ENCODE measurements at regions not wholly inside any gene's neighbourhood (a gene's known extent, or its start where the extent isn't known, plus 50 kb on each side); places are given as distances from the start of the nearest gene placed in this dataset.
"Not testable (repeated sequence)": the region's sequence is repeated elsewhere in the genome, so short reads cannot be mapped to it uniquely, and the experiment has no call there.

- no peak for DNase-seq
Measured at GRCh38 chr5:128714551-128714950, 176.5 kb upstream of the FBN2 start.

GRCh38 chr5:128722551-128722950 lies 184.5 kb upstream of the FBN2 start:
- no peaks in the 10 kb centered on the region for H3K4me1 ChIP-seq (ENCODE audit: control insufficient read depth, insufficient read depth, low read length)
- no peaks in the 10 kb centered on the region for H3K36me3 ChIP-seq (ENCODE audit: control insufficient read depth, insufficient read depth, low read length)
- no peak overlapping the region for H3K4me3 ChIP-seq (ENCODE audit: low read length)
- no peaks in the 10 kb centered on the region for H3K9me3 ChIP-seq (ENCODE audit: control insufficient read depth, low read depth, low read length)
- no peaks in the 10 kb centered on the region for H3K27me3 ChIP-seq (ENCODE audit: control insufficient read depth, insufficient read depth, low read length)
- DNase-seq: no peak
- WGBS (ENCODE audit: insufficient coverage, low lambda C conversion rate): 100% methylated on average over 1 of the region's 1 CpG
- H3K27ac ChIP-seq (ENCODE audit: low read length): no peak overlapping the region

More at GRCh38 chr5:128714551-128714950, 176.5 kb upstream of the FBN2 start:
- Histone ChIP-seq H3K36me3 (ENCODE audit: control insufficient read depth, insufficient read depth, low read length) (no peaks in the 10 kb centered on the region), H3K9me3 (ENCODE audit: control insufficient read depth, low read depth, low read length) (no peaks in the 10 kb centered on the region), H3K27ac (ENCODE audit: low read length) (no peak overlapping the region), H3K4me3 (ENCODE audit: low read length) (no peak overlapping the region), H3K27me3 (ENCODE audit: control insufficient read depth, insufficient read depth, low read length) (no peaks in the 10 kb centered on the region), H3K4me1 (ENCODE audit: control insufficient read depth, insufficient read depth, low read length) (no peaks in the 10 kb centered on the region)
- no CpG with 5 or more reads among the region's 1 CpG for WGBS (ENCODE audit: insufficient coverage, low lambda C conversion rate)

GRCh38 chr5:128730021-128730420 lies 192.0 kb upstream of the FBN2 start:
- H3K36me3 ChIP-seq (ENCODE audit: control insufficient read depth, insufficient read depth, low read length); H3K9me3 ChIP-seq (ENCODE audit: control insufficient read depth, low read depth, low read length); H3K27me3 ChIP-seq (ENCODE audit: control insufficient read depth, insufficient read depth, low read length); H3K27ac ChIP-seq (ENCODE audit: low read length); DNase-seq; H3K4me3 ChIP-seq (ENCODE audit: low read length); H3K4me1 ChIP-seq (ENCODE audit: control insufficient read depth, insufficient read depth, low read length): not testable (repeated sequence)
- WGBS (ENCODE audit: insufficient coverage, low lambda C conversion rate): no CpG with 5 or more reads among the region's 2 CpGs

GRCh38 chr5:128735656-128736055 lies 197.6 kb upstream of the FBN2 start:
- not testable (repeated sequence) for DNase-seq; H3K4me3 ChIP-seq (ENCODE audit: low read length); H3K36me3 ChIP-seq (ENCODE audit: control insufficient read depth, insufficient read depth, low read length); H3K27me3 ChIP-seq (ENCODE audit: control insufficient read depth, insufficient read depth, low read length); H3K9me3 ChIP-seq (ENCODE audit: control insufficient read depth, low read depth, low read length); H3K4me1 ChIP-seq (ENCODE audit: control insufficient read depth, insufficient read depth, low read length); H3K27ac ChIP-seq (ENCODE audit: low read length)
- no CpG with 5 or more reads among the region's 4 CpGs for WGBS (ENCODE audit: insufficient coverage, low lambda C conversion rate)

- Histone ChIP-seq H3K4me1 (ENCODE audit: control insufficient read depth, insufficient read depth, low read length) (no peaks in the 10 kb centered on the region), H3K27me3 (ENCODE audit: control insufficient read depth, insufficient read depth, low read length) (no peaks in the 10 kb centered on the region), H3K36me3 (ENCODE audit: control insufficient read depth, insufficient read depth, low read length) (no peaks in the 10 kb centered on the region), H3K4me3 (ENCODE audit: low read length) (no peak overlapping the region), H3K9me3 (ENCODE audit: control insufficient read depth, low read depth, low read length) (no peaks in the 10 kb centered on the region), H3K27ac (ENCODE audit: low read length) (no peak overlapping the region)
- peak in 1 of 2 donors; percentile 17 for DNase-seq
- WGBS (ENCODE audit: insufficient coverage, low lambda C conversion rate): no CpG with 5 or more reads among the region's 1 CpG
Measured at GRCh38 chr5:128736553-128736952, 198.5 kb upstream of the FBN2 start.

- Histone ChIP-seq H3K9me3 (ENCODE audit: control insufficient read depth, low read depth, low read length) (no peaks in the 10 kb centered on the region), H3K27me3 (ENCODE audit: control insufficient read depth, insufficient read depth, low read length) (no peaks in the 10 kb centered on the region), H3K4me1 (ENCODE audit: control insufficient read depth, insufficient read depth, low read length) (no peaks in the 10 kb centered on the region), H3K27ac (ENCODE audit: low read length) (no peak overlapping the region), H3K36me3 (ENCODE audit: control insufficient read depth, insufficient read depth, low read length) (no peaks in the 10 kb centered on the region), H3K4me3 (ENCODE audit: low read length) (no peak overlapping the region)
- WGBS (ENCODE audit: insufficient coverage, low lambda C conversion rate): 100% methylated on average over 2 of the region's 11 CpGs
- no peak for DNase-seq
Measured at GRCh38 chr5:128749136-128749898, 211.3 kb upstream of the FBN2 start.

- Histone ChIP-seq H3K4me1 (ENCODE audit: control insufficient read depth, insufficient read depth, low read length) (no peaks in the 10 kb centered on the region), H3K27ac (ENCODE audit: low read length) (no peak overlapping the region), H3K27me3 (ENCODE audit: control insufficient read depth, insufficient read depth, low read length) (no peaks in the 10 kb centered on the region), H3K36me3 (ENCODE audit: control insufficient read depth, insufficient read depth, low read length) (no peaks in the 10 kb centered on the region), H3K4me3 (ENCODE audit: low read length) (no peak overlapping the region), H3K9me3 (ENCODE audit: control insufficient read depth, low read depth, low read length) (no peaks in the 10 kb centered on the region)
- DNase-seq: no peak
- WGBS (ENCODE audit: insufficient coverage, low lambda C conversion rate): 80% methylated on average over 1 of the region's 1 CpG
Measured at GRCh38 chr5:128750155-128750554, 212.1 kb upstream of the FBN2 start.

- Histone ChIP-seq H3K36me3 (ENCODE audit: control insufficient read depth, insufficient read depth, low read length) (no peaks in the 10 kb centered on the region), H3K27ac (ENCODE audit: low read length) (no peak overlapping the region), H3K4me3 (ENCODE audit: low read length) (no peak overlapping the region), H3K4me1 (ENCODE audit: control insufficient read depth, insufficient read depth, low read length) (no peaks in the 10 kb centered on the region), H3K27me3 (ENCODE audit: control insufficient read depth, insufficient read depth, low read length) (no peaks in the 10 kb centered on the region), H3K9me3 (ENCODE audit: control insufficient read depth, low read depth, low read length) (no peaks in the 10 kb centered on the region)
- DNase-seq: no peak
- 67% methylated on average over 1 of the region's 3 CpGs for WGBS (ENCODE audit: insufficient coverage, low lambda C conversion rate)
Measured at GRCh38 chr5:128757196-128757959, 207.9 kb upstream of the SLC27A6 start.

- Histone ChIP-seq H3K9me3 (ENCODE audit: control insufficient read depth, low read depth, low read length) (no peaks in the 10 kb centered on the region), H3K4me1 (ENCODE audit: control insufficient read depth, insufficient read depth, low read length) (no peaks in the 10 kb centered on the region), H3K36me3 (ENCODE audit: control insufficient read depth, insufficient read depth, low read length) (no peaks in the 10 kb centered on the region), H3K27ac (ENCODE audit: low read length) (no peak overlapping the region), H3K27me3 (ENCODE audit: control insufficient read depth, insufficient read depth, low read length) (no peaks in the 10 kb centered on the region), H3K4me3 (ENCODE audit: low read length) (no peak overlapping the region)
- WGBS (ENCODE audit: insufficient coverage, low lambda C conversion rate): no CpG with 5 or more reads among the region's 10 CpGs
- DNase-seq: no peak
Measured at GRCh38 chr5:128762661-128763306, 202.5 kb upstream of the SLC27A6 start.

- no peak for DNase-seq
- no peaks in the 10 kb centered on the region for H3K27me3 ChIP-seq (ENCODE audit: control insufficient read depth, insufficient read depth, low read length)
- no CpG with 5 or more reads among the region's 2 CpGs for WGBS (ENCODE audit: insufficient coverage, low lambda C conversion rate)
- no peak overlapping the region for H3K27ac ChIP-seq (ENCODE audit: low read length)
- no peak overlapping the region for H3K4me3 ChIP-seq (ENCODE audit: low read length)
- no peaks in the 10 kb centered on the region for H3K4me1 ChIP-seq (ENCODE audit: control insufficient read depth, insufficient read depth, low read length)
- no peaks in the 10 kb centered on the region for H3K9me3 ChIP-seq (ENCODE audit: control insufficient read depth, low read depth, low read length)
- H3K36me3 ChIP-seq (ENCODE audit: control insufficient read depth, insufficient read depth, low read length): no peaks in the 10 kb centered on the region
Measured at GRCh38 chr5:128763321-128763720, 202.0 kb upstream of the SLC27A6 start.

All from large intestine (tissue), 3 donors.